Uterus (tissue), 2 donors: ENCODE measurements at regions not wholly inside any gene's neighbourhood (a gene's known extent, or its start where the extent isn't known, plus 50 kb on each side); places are given as distances from the start of the nearest gene placed in this dataset.

Source experiments
- CTCF ChIP-seq, 4 experiments: fragments of 200-600 bp in 2 of 4; fragments of 450-650 bp in 2 of 4; sonication (generic) in 2 of 4; IDR thresholded peaks; one replicate each; pipeline ENCODE4 v1.5.1; 2016 to 2019; ENCODE audit warnings: antibody characterized with exemption in 4 of 4, mild to moderate bottlenecking in 2 of 4, moderate library complexity in 1 of 4
- POLR2A ChIP-seq, 2 donors: fragments of 450-650 bp; IDR thresholded peaks; one replicate each; pipeline ENCODE4 v1.6.1; 2016; ENCODE audit warnings: antibody characterized with exemption in 2 of 2, mild to moderate bottlenecking in 1 of 2, moderate library complexity in 1 of 2

DNA sequence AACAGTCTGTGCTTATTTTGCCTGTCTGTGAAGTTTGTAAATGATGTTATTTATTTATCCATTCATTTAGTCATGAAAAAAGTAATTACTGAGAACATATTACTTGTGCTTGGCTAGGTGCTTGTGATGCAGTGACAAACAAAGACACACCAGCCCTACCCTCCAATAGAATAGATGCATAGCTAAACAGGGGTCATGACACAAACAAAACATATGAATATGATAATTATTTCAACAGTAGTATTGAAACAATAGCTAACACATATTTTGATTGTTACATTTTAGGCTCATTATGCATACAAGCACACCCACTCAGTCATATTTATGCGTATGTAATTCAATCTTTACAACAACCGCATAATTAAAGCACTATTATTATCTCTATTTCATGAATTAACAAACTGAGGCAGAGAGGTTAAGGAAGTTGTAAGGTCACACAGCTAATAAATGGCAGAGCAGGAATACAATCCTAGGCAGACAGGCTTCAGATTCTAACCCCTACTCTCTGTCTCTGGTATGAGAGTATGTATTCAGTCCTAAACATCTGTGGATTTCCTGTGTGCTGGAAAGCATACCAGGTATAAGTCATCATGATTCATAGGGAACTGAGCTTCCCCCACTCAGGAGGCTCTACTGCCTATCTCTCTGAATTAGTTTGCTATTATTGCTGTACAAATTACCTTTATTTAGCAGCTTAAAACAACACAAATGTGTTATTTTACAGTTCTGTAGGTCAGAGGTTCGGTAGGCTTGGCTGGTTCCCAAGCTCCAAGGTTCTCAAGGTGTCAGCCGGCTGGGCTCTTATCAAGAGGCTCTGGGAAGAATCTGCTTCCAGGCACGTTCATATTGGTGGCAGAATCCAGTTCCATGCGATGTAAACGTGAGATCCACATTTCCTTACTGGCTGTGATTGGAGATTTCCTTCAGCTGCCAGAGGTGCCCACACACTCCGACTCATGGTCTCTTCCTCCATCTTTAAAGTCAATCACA lies 509.4 kb downstream of the GALC start:
- no peak for TF ChIP-seq POLR2A (IDR thresholded peaks at IDR 0.05)
- TF ChIP-seq CTCF (IDR thresholded peaks at IDR 0.05): no peak
